PC-9 (cell line): ENCODE measurements at regions not wholly inside any gene's neighbourhood (a gene's known extent, or its start where the extent isn't known, plus 50 kb on each side); places are given as distances from the start of the nearest gene placed in this dataset.

Experiments
- BruUV-seq: library from RNA; stranded (reverse); fragments of 400-500 nt; replicated peaks from 2 replicates; lab custom pipeline; 2021; lab: Mats Ljungman, UMichigan
- CTCF ChIA-PET: fragments of 300-600 bp; sonication (Branson Sonifier 250); formaldehyde crosslinking; loops from one replicate; lab custom pipeline; 2022; ENCODE audit warnings: antibody characterized with exemption; lab: Charles Lee
- POLR2A ChIA-PET: fragments of 300-600 bp; sonication (Branson Sonifier 250); formaldehyde crosslinking; loops from one replicate; lab custom pipeline; 2022; ENCODE audit warnings: antibody characterized with exemption; ENCODE audit not compliant: unreplicated experiment; lab: Charles Lee
- DNase-seq, 2 experiments: peaks; one replicate each; pipeline versions ENCODE4 v3.0.0 to v3.0.0-alpha.2; 2015 to 2022; ENCODE audit warnings: mixed read lengths in 1 of 2
- H2AFZ ChIP-seq: fragments of 200-600 bp; sonication (generic); 2 replicates; pipeline ENCODE4 v1.8.1; 2017; ENCODE audit warnings: antibody characterized with exemption
- H3F3A ChIP-seq: fragments of 200-600 bp; sonication (generic); 2 replicates; pipeline ENCODE4 v1.8.1; 2017; ENCODE audit warnings: antibody characterized with exemption, mild to moderate bottlenecking, low read depth; ENCODE audit not compliant: insufficient read depth
- H3K27ac ChIP-seq: fragments of 200-600 bp; sonication (generic); 2 replicates; pipeline ENCODE4 v1.6.1; 2016; ENCODE audit warnings: mixed run types
- H3K27me3 ChIP-seq: fragments of 200-600 bp; sonication (generic); 2 replicates; pipeline ENCODE4 v1.6.1; 2016; ENCODE audit warnings: low read depth, mixed run types; ENCODE audit not compliant: insufficient read depth
- H3K36me3 ChIP-seq: fragments of 200-600 bp; sonication (generic); 2 replicates; pipeline ENCODE4 v1.6.1; 2016; ENCODE audit warnings: low read depth, mixed run types
- H3K4me1 ChIP-seq: fragments of 200-600 bp; sonication (generic); replicated peaks from 2 replicates; pipeline ENCODE4 v1.6.1; 2016; ENCODE audit warnings: mixed run types; ENCODE audit not compliant: insufficient read depth
- H3K4me2 ChIP-seq: fragments of 200-600 bp; sonication (generic); 2 replicates; pipeline ENCODE4 v1.6.1; 2017; ENCODE audit warnings: mixed run types
- H3K4me3 ChIP-seq: fragments of 200-600 bp; sonication (generic); 2 replicates; pipeline ENCODE4 v1.6.1; 2016; ENCODE audit warnings: mixed run types
- H3K79me2 ChIP-seq: fragments of 200-600 bp; sonication (generic); 2 replicates; pipeline ENCODE4 v1.6.1; 2017; ENCODE audit warnings: low read depth, mixed run types
- H3K9me2 ChIP-seq: fragments of 200-600 bp; sonication (generic); 2 replicates; pipeline ENCODE4 v1.8.1; 2017; ENCODE audit warnings: mild to moderate bottlenecking; ENCODE audit not compliant: insufficient read depth
- H3K9me3 ChIP-seq: fragments of 200-600 bp; sonication (generic); 2 replicates; pipeline ENCODE4 v1.8.1; 2016; ENCODE audit warnings: low read depth; ENCODE audit not compliant: insufficient read depth
- H4K20me1 ChIP-seq: fragments of 200-600 bp; sonication (generic); 2 replicates; pipeline ENCODE4 v1.8.1; 2017; ENCODE audit not compliant: insufficient read depth
- CTCF ChIP-seq: fragments of 200-600 bp; sonication (generic); conservative IDR thresholded peaks from 2 replicates; pipeline ENCODE4 v1.6.1; 2017; ENCODE audit warnings: mixed run types, antibody characterized with exemption, mild to moderate bottlenecking, moderate library complexity
- EZH2 ChIP-seq: fragments of 200-600 bp; sonication (generic); IDR thresholded peaks from 2 replicates; pipeline ENCODE4 v1.8.0; 2017; ENCODE audit warnings: antibody characterized with exemption, low read depth
- intact Hi-C: fragments of 100-400 bp; cut with micrococcal nuclease; formaldehyde crosslinking; loops from one replicate; pipeline ENCODE4 v1.10.0; 2022; ENCODE audit not compliant: unreplicated experiment

DNA sequence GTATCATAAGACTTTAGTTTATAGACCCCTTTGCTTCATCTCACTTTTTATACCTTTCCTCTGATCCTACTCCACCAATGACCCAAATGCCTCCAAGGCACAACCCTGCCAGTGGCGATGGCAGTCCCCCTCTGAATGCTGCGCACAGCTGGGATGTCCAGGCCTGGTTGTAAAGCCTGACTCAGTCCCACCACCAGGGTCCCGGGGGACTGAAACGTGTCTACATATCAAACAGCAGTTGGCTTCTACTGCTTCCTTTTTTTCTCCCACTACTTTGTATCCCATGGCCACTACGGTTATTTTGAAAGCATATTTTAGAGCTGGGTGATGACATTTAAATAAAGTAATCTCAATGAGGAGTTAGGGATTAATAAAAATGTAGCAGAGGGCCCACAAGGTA lies 329.8 kb upstream of the PSMD7 start:
- no TSS peak for BruUV-seq
- H3K36me3 ChIP-seq, result no peaks in the 10 kb centered on the region
- CTCF ChIA-PET, result no interaction called here
- H3F3A ChIP-seq, result no peaks in the 10 kb centered on the region
- H4K20me1 ChIP-seq, result no peaks in the 10 kb centered on the region
- TF ChIP-seq CTCF (no peak), EZH2 (no peak)
- H3K4me1 ChIP-seq, result no peaks in the 10 kb centered on the region
- H3K27ac ChIP-seq, result no peak overlapping the region
- H3K4me2 ChIP-seq, result no peak overlapping the region
- intact Hi-C loops, result no loop called here
- H3K79me2 ChIP-seq, result no peaks in the 10 kb centered on the region
- POLR2A ChIA-PET, result no interaction called here
- DNase-seq, result no peak
- peaks cover 30% of the 10 kb centered on the region; the same call in 1 of the 2 replicates for H3K27me3 ChIP-seq
- no peaks in the 10 kb centered on the region for H3K9me2 ChIP-seq
- H2AFZ ChIP-seq, result no peak overlapping the region
- H3K9me3 ChIP-seq, result no peaks in the 10 kb centered on the region
- no peak overlapping the region for H3K4me3 ChIP-seq

- POLR2A ChIA-PET, result no interaction called here
- no peak for DNase-seq
- TF ChIP-seq CTCF (no peak), EZH2 (no peak)
These were observed 331.0 kb upstream of the PSMD7 start for GRCh38 chr16:73965591-73965990.

GRCh38 chr16:73956587-73957494 lies 339.8 kb upstream of the PSMD7 start:
- H3K36me3 ChIP-seq, result no peaks in the 10 kb centered on the region
- H3K9me3 ChIP-seq, result no peaks in the 10 kb centered on the region
- no peak overlapping the region for H3K4me3 ChIP-seq
- H3K9me2 ChIP-seq, result no peaks in the 10 kb centered on the region
- intact Hi-C loops, result loop anchor here (1.0 to 5.0 kb wide), 2 partner anchors 1455 to 1715 kb away; no protein-coding TSS in a partner anchor
- ChIA-PET POLR2A (no interaction called here), CTCF (no interaction called here)
- H3K4me2 ChIP-seq, result no peak overlapping the region
- H3K79me2 ChIP-seq, result no peaks in the 10 kb centered on the region
- no TSS peak for BruUV-seq
- TF ChIP-seq EZH2 (no peak), CTCF (peak; percentile 82)
- H2AFZ ChIP-seq, result no peak overlapping the region
- H3K27me3 ChIP-seq, result 0 out of 2 replicates have a peak, but pooled peaks cover 3% of the 10 kb centered on the region
- no peaks in the 10 kb centered on the region for H3K4me1 ChIP-seq
- no peak overlapping the region for H3K27ac ChIP-seq
- DNase-seq, result peak in 1 of 2 experiments; percentile 35
- H4K20me1 ChIP-seq, result no peaks in the 10 kb centered on the region; the same call in 1 of the 2 replicates
- H3F3A ChIP-seq, result no peaks in the 10 kb centered on the region

More at GRCh38 chr16:73965591-73965990, 331.0 kb upstream of the PSMD7 start:
- Histone ChIP-seq H4K20me1 (no peaks in the 10 kb centered on the region; the same call in 1 of the 2 replicates), H3K79me2 (no peaks in the 10 kb centered on the region), H3K4me3 (no peak overlapping the region), H3K9me2 (no peaks in the 10 kb centered on the region), H3K27ac (no peak overlapping the region), H2AFZ (no peak overlapping the region), H3F3A (no peaks in the 10 kb centered on the region), H3K36me3 (no peaks in the 10 kb centered on the region), H3K4me2 (no peak overlapping the region), H3K4me1 (no peaks in the 10 kb centered on the region), H3K9me3 (no peaks in the 10 kb centered on the region), H3K27me3 (peaks cover 27% of the 10 kb centered on the region; the same call in 1 of the 2 replicates)
- no TSS peak for BruUV-seq
- intact Hi-C loops, result no loop called here
- CTCF ChIA-PET, result no interaction called here
